ENCODE measurements at regions not wholly inside any gene's neighbourhood (a gene's known extent, or its start where the extent isn't known, plus 50 kb on each side); places are given as distances from the start of the nearest gene placed in this dataset.
"Not testable (repeated sequence)": the region's sequence is repeated elsewhere in the genome, so short reads cannot be mapped to it uniquely, and the experiment has no call there.

- no peak for DNase-seq
Measured at GRCh38 chr13:34369931-34370330, 552.0 kb downstream of the RFC3 start.

GRCh38 chr13:34371108-34371507 lies 553.2 kb downstream of the RFC3 start:
- DNase-seq = no peak

- DNase-seq = no peak
Measured at GRCh38 chr13:34371645-34372395, 553.9 kb downstream of the RFC3 start.

- DNase-seq = no peak
Measured at GRCh38 chr13:34372581-34372980, 554.6 kb downstream of the RFC3 start.

GRCh38 chr13:34376483-34376882 lies 558.5 kb downstream of the RFC3 start:
- DNase-seq = no peak

GRCh38 chr13:34381228-34381627 lies 560.8 kb upstream of the NBEA start:
- no peak for DNase-seq

GRCh38 chr13:34383728-34384127 lies 558.3 kb upstream of the NBEA start:
- no peak for DNase-seq

- DNase-seq = not testable (repeated sequence)
Measured at GRCh38 chr13:34386229-34386628, 555.8 kb upstream of the NBEA start.

- DNase-seq = no peak
Measured at GRCh38 chr13:34391076-34391475, 551.0 kb upstream of the NBEA start.

GRCh38 chr13:34401696-34402095 lies 540.4 kb upstream of the NBEA start:
- DNase-seq = no peak

- DNase-seq = no peak
Measured at GRCh38 chr13:34405410-34406181, 536.5 kb upstream of the NBEA start.

GRCh38 chr13:34408640-34409039 lies 533.4 kb upstream of the NBEA start:
- no peak for DNase-seq

- DNase-seq = no peak
Measured at GRCh38 chr13:34409496-34410182, 532.4 kb upstream of the NBEA start.

- no peak for DNase-seq
Measured at GRCh38 chr13:34410678-34411077, 531.4 kb upstream of the NBEA start.

GRCh38 chr13:34411177-34411576 lies 530.9 kb upstream of the NBEA start:
- DNase-seq = no peak

GRCh38 chr13:34411894-34412293 lies 530.2 kb upstream of the NBEA start:
- no peak for DNase-seq

- DNase-seq = no peak
Measured at GRCh38 chr13:34412295-34412694, 529.8 kb upstream of the NBEA start.

- no peak for DNase-seq
Measured at GRCh38 chr13:34412817-34413375, 529.2 kb upstream of the NBEA start.

- no peak for DNase-seq
Measured at GRCh38 chr13:34413538-34414210, 528.4 kb upstream of the NBEA start.

- DNase-seq = no peak
Measured at GRCh38 chr13:34414616-34415015, 527.5 kb upstream of the NBEA start.

GRCh38 chr13:34416971-34417380 lies 525.1 kb upstream of the NBEA start:
- DNase-seq = no peak

- DNase-seq = no peak
Measured at GRCh38 chr13:34417896-34418295, 524.2 kb upstream of the NBEA start.

Measured in right kidney (tissue), 1 donor.